Anterior cingulate cortex (tissue), 58 donors: ENCODE measurements at regions not wholly inside any gene's neighbourhood (a gene's known extent, or its start where the extent isn't known, plus 50 kb on each side); places are given as distances from the start of the nearest gene placed in this dataset.
A peak's percentile ranks its signal among the peaks of the same experiment; 100 is the strongest.

Source experiments
- DNase-seq, 58 donors: peaks; one replicate each; lab custom pipeline; 2025; lab: John Stamatoyannopoulos, UW

DNA sequence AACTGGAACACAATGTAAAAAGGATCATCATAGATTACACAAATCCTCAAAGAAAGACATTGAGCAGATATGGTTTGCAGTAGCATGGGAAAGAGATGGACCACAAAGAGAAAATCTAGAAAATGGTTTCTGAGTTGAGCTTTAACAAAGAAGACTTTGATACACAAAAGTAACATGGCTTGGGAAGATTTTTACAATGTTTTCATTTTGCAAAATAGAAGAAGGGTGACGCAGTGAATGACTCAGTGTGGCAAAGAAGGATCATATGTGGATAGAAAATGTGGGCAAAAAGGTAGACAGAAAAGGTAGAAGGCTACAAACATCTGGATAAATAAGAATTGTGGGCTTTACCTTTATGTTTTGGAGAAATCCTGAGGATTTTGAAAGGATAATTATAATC, 1220.5 kb downstream of the PCDH17 start:
- DNase-seq, result no peak

DNA sequence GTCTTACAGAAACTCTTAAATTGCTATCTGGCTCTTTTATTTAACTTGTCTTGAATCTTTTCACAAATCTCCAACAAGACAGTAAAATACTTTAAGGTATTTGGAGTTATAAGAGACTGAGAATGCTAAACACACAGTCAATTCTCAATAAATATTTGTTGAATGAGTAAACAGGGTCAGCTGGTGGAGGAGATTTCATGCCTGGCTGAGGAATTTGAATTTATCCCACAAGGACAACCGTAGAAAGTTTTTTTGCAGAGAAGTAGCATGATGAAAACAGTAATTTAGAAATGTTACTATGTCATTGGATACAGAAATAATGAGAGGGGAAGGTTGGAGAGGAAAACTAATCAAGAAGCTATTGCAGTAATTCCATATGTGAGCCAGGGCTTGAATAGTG, 1223.7 kb downstream of the PCDH17 start:
- DNase-seq, result no peak

DNA sequence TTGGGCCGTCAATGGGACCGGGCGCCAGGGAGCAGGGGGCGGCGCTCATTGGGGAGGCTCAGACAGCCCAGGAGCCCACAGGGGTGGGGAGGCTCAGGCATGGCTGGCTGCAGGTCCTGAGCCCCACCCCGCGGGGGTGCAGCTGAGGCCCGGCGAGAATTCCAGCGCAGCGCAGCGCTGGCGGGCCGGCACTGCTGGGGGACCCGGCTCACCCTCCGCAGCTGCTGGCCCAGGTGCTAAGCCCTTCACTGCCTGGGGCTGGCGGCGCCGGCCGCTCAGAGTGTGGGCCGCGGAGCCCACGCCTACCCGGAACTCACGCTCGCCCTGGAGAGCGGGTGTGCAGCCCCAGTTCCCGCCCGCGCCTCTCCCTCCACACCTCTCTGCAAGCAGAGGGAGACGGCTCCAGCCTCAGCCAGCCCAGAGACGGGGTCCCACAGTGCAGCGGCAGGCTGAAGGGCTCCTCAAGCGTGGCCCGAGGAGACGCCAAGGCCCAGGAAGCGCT, 1227.4 kb downstream of the PCDH17 start:
- DNase-seq, result no peak

DNA sequence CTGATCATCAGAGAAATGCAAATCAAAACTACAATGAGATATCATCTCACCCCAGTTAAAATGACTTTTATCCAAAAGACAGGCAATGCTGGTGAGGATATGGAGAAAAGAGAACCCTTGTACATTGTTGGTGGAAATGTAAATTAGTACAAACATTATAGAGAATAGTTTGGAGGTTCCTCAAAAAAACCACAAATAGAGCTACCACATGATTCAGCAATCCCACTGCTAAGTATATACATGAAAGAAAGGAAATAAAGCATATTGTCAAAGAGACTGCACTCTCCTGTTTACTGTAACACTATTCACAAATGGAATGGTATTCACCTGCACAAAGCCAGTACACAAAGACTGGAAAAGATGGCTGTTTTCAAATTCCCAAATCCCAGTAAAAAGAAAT, 1233.7 kb downstream of the PCDH17 start:
- DNase-seq, result no peak

DNA sequence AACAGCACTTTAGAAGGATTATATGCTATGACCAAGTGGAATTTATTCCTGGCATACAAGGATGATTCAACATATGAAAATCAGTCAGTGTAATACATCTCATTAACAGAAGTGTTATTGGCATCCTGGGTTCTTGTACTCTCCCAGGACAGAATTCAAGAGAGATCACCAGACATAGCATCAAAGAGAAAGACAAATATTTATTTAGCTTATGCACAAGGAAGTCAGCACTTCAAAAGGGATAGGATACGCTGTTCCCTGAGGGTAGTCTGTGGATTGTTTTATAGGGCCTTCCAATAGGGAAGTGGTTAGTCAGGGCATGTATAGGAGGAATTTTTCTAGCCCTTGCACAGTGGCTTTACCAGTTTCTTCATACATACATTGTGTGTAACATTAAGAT, 1238.0 kb downstream of the PCDH17 start:
- DNase-seq, result no peak

DNA sequence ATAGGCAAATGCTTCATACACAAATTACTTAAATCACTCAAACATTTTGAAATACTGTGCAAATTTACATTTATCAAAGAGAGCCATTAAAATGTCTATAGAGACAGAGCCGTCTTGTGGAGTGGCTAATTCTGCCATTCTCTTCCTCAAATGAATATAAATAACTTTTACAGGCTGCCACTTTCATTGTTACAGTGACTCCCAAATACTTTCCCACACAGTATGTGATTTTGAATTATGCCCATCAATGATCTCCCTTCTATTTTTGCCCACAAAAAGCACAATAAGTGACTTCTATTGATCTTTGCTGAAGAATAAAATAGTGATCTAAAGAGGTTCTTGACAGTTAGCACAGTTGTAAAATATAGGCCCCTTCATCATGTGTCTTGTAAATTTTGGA, 1244.9 kb downstream of the PCDH17 start:
- DNase-seq, result no peak

DNA sequence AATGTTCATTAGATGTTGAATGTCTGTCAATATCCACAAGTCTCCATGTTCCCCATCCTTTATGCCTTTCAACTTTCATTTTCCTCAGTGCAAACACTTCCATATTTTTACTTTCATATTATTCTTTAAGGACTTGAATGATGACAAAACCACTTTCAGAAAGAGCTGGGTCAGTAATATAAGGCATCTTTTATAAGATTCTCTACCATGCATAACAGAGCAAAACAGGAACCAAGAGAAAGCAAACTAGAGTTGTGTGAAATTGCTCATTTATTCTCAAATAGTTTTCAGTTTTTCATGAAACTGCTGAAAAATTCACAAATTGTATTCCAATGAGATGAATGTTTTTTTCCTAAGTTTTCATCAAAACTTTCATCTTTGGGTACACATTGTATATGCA, 1247.6 kb downstream of the PCDH17 start:
- DNase-seq, result no peak

DNA sequence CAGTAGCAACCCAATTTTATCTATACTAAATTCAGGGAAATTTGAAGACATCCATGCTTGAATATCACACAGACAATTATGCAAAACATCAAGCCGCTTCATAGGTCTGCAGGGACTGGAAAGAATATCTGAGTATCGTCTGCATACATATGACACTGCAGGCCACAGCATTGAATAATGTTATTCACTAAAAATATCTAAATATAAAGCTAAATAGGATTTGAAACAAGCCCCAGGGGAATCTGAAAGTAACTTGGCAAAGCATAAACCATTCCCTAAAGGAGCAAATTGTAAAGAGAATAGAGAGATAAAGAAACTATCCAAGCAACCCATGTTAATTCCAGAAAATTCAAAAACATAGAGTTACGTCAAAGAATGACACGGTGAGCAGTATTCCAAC, 1251.0 kb downstream of the PCDH17 start:
- DNase-seq, result no peak

DNA sequence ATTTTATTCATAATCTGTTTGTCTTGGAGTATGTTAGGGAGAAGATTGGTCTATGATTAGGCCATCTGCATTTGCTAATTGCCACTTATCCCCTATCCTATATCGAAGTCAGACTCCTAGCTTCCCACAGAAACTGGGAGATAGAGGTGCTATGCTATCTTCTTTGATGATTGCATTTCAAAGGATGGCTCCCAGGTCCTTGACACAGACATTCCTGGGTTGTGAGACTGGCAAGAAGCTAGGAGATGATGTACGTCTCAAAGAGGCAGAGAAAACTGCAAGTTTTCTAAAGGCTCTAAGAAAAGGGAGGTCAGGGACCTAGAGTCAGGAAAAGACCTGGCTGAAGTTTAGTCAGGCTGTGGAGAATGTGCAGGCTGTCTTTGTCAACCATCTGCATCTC, 1251.9 kb downstream of the PCDH17 start:
- no peak for DNase-seq

DNA sequence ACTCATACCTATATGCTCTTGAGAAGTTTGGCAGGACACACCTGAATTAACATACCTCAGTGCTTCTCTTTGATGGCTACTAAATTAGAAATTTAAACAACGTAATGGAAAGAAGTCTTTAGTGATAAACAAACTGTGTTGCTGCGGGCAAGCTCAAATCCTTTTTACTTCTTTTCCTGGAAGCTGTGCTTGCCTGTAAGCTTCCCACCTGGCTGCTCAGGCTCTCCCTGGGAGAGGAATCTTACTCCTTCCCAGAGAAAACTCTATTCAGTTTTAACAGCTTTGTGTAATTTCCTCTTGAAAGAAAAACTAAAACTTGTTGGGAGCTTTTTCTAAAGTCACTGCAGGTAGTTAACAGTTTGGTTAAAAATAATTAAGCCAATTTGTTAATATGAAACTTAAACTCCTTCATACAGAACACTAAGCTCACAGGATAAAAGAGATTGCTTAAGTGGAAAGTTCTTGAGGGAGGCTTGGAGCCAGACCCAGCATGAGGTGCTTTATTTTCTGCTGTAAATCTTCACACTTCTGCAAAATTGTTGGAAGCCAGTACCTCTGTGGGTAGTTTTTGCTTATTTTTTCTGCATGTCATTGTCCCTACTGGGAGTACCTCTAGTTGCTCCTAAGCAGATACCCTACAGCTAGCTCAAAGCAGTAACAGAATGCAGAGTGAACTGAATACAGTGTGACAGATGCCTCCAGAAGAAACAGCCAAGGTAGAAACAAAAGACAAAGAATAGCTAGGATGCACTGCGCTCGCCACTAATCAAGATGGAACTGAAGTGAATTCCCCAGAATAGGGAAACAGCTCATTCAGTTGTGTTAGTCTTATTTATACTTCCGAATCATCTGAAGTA, 1253.0 kb downstream of the PCDH17 start:
- peak in 1 of 58 donors; percentile 32 for DNase-seq

DNA sequence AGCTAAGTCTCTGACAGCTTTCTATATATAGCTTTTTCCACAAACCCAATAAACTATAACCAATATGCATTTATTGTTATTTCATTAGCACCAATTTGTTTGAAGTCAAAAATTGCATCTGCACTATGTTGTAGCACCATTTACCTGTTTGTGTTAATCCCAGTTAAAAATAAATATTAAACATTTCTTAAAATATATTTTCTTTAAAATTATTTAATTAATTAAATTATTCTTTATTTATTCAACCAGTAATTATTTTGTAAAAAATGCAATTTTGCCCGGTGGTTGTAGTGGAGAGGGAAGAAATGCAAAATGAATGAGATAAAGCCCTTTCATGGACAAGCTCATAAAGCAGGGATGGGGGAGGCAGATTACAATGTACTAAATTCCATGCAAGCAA, 1257.9 kb downstream of the PCDH17 start:
- no peak for DNase-seq

DNA sequence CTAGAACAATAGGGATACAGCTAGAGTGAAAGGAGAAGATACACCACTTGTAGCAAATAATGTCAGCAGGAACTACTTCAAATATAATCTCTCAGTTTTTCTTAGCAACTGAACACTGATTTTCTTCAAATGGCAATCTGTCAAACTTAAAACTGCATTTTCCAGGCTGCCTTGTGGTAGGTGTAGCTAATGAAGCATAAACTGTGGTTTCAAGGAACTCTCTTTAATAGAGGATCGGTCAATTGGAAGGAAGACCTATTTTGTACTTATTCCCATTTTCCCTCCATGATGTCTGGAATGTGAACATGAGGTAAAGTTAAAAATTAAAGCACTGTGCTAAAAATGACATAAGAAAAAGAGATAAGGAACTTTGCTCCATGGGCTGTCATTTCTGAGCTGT, 1261.9 kb downstream of the PCDH17 start:
- DNase-seq, result no peak

DNA sequence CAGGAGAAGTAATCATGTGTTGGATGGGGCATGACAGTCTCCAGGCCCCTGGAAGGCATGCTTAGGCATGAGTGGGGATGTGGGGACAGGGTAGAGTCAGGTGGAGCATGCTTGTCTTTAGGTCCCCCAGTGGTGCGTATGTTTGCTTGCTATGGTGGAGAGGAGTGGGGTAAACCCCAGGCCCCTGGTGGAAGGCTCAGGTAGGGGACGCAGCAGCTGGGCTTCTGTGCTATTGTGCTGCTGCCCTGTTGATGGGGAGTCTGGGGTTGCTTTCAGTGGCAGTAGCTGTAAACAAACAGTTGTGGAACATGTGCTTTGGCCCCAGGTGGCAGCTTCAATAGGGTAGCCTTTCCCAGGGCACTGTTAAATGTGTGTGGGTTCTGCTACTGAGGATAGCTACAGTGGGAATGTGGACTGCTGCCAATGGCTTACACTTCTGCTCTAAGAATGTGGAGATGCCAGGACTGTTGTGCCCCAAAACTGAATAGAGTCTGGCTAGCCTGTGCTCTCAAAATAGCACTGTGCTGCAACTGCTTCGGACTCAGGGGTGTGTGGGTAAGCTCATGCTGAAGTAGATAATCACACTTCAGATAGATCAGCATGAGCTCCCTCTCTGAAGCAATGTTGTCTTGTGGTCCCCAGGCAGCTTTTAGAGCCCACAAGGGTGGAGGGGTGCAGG, 1257.3 kb downstream of the DIAPH3 start:
- DNase-seq, result peak in 3 of 58 donors; percentile 2 to 17 (median 5)

DNA sequence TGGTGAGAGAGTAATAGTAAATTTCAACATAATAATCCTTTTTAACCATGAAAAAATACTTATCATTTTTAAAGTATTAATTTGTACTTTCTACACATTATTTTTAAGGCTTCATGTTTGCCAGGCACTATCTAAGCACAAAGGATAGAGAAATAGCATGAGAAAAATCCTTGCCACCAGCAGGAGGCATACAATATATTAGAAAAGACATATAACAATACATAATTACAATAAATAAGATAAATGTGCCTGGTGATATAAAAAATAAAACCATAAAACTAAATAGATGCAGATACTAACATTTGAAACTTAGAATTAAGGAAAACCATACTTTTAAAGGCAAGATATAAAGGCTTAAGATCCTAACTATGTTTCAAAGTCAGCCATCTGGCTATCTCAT, 1256.4 kb downstream of the DIAPH3 start:
- DNase-seq, result no peak

DNA sequence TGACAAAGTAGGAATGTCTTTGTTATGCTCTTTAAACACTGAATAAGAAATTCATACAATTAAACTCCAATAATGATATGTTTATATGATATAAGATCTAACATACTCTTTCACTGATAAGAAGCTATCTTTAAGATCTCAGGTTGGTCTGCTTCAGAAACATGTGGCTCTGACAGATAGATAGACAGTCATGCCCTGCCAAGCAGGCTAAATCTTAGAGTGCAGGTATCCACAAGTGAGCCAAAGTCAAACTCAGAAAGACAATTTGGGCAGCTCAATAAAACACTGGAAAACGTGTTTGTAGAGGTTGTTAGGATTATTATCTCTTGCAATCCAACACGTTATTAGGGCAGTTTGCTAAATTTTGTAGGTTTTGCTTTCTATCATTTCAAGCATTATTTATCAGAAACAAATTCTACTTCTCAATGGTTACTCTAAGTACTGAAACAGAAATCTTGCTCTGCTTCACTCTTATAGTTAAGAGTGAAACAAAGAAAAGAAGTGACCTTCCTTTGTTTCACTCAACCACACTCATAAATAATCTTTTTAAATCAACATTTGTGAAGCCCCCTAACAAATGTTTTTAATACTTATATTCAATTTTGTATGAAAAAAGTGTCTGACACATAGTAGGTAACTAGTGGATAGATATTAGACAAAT, 1255.6 kb downstream of the DIAPH3 start:
- DNase-seq, result no peak

DNA sequence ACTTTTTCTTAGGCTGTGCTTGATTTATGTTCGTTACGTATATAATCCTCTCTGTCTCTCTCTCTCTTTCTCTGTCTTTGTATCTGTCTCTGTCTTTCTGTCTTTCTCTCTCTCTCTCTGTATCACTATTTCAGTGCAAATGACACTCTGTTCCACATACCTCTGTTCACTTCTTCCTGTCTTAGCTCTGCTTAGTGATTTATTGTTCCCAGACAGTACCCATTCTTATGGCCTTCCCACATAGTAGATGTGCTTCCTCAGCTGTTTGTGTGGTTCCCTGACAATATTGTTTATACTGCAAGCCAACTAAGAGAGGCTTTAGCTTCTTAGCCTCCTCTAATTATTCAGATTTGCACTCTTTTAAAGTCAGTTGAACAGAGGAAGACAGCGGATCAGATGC, 1244.2 kb downstream of the DIAPH3 start:
- DNase-seq, result no peak

DNA sequence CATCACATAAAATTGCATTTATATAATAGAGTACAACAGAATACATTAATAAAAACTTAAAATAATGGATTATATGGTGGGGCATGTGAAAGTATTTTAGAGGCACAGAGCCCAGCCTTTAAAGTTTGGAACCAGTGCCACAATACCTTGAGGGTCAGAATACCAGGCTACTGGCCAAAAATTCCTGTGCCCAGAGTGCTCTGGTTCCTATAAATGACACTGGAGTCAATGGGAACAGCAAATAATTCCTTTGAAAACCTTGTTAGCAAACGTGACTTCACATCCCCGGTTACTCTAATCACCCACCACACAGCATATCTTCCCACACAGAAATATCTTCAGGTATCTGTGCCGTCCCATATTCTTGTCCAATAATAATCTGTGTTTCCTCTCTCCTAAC, 1242.6 kb downstream of the DIAPH3 start:
- no peak for DNase-seq

DNA sequence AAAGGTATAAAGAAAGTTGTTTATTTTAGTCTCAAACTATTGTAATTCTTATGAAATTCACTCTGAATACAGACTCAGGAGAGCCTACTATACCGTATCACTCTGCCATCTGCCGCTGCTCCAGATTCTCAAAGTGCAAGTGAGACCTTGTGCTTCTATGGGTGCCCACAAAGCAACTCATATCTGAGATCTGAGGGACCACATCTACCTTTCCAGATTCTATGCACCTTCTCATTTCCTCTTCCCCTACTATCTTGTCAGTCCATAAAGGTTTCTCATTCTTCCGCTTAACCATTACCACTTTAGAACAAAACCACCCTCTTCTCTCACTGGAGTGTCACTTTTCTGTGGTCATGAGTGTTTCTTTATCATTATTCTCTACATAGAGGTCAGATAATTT, 1236.9 kb downstream of the DIAPH3 start:
- DNase-seq, result no peak

DNA sequence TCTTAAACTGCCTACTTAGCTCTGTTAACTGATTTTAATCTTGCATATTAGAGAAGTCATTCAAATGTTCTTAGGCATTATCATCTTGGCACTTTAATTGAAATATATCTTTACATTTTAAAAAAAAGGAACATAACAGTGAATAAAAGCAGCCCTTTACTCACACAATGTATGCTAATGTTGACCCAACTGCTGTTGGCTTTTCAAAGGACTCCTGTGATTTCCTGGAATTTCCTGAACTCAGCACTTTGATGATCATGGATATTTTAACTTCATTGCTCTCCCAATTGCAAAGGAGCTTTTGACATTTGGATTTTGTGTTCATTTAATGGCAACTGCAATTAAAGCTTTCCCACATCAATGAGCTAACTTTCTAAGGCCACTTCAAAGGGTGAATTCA, 1230.3 kb downstream of the DIAPH3 start:
- no peak for DNase-seq

DNA sequence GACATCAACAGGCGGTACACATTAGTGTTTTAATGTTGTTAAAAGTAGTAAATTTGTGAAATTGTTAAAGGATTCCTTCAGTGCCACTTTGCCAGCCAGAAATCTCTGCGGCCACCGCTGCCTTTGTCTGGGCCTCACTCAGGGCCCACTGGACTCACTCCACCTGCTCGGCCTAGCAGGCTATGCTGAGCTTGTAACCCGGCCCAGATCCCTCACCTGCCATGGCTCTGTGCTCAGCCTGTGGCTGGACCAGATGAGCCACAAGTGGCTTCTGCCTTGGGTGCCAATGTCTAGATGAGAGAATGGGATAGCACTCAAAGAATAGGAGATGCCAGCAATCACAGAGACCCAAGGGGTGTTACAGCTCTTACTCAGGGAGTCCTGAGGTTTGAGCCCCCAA, 1228.0 kb downstream of the DIAPH3 start:
- DNase-seq, result no peak

DNA sequence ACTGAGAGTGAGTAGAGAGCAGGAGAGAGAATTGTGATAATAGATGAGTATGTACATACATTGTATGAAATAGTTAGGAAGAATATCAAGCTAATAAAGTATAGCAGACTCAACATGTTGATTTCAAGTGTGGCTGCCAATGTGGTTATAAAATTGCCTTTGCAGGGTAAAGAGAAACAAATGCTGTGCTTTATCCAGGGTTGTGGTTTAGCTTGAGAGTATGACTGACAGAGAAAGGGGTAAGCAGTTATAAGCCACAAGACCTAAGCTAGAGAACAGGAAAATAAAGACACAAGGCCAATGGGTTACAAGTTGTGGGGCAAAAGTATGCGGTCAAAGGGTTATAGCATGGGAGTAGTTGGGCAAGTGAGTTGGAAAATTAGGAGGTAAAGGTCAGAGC, 1217.5 kb downstream of the DIAPH3 start:
- DNase-seq, result no peak
